ENCODE measurements at regions not wholly inside any gene's neighbourhood (a gene's known extent, or its start where the extent isn't known, plus 50 kb on each side); places are given as distances from the start of the nearest gene placed in this dataset.
A peak's percentile ranks its signal among the peaks of the same experiment; 100 is the strongest.

DNA sequence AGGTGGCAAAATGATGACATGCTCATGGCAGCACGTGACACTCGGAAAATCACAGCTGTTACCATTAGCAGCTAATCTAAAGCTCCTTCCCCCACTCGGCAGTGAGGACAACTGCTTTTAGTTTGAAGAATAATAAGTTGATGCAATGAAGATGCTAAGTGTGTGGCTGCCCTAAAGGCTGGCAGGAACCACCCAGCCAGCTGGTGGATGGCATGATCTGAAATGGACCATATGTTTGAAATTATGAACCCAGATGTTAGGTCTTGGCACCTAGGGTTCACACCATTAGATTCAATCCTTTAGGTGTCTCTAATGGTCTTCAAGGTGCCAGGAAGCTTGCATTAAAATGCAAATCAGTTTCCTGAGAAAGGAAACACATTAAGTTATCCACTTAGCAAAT is 230.1 kb downstream of the WDR11 start:
- 94% methylated on average over 3 of the region's 3 CpGs; no CpG with 5 or more reads in 1 of the 2 experiments for WGBS, 2 experiments (ENCODE audit: insufficient coverage in 1 of 2, insufficient read length in 1 of 2)
- no peaks in the 10 kb centered on the region for H3K36me3 Mint-ChIP-seq (ENCODE audit: low read depth)
- peak; percentile 7 for DNase-seq
- H3K9me3 ChIP-seq (ENCODE audit: control insufficient read depth, low read length) = no peaks in the 10 kb centered on the region
- H3K27me3 ChIP-seq (ENCODE audit: control insufficient read depth, insufficient read depth, low read length, poor library complexity, severe bottlenecking) = no peaks in the 10 kb centered on the region
- no peak overlapping the region for H3K27ac Mint-ChIP-seq
- no peak overlapping the region for H3K4me3 ChIP-seq (ENCODE audit: low read length)
- H3K36me3 ChIP-seq (ENCODE audit: control insufficient read depth, insufficient read depth, low read length) = no peaks in the 10 kb centered on the region
- H3K4me1 Mint-ChIP-seq = peaks cover 7% of the 10 kb centered on the region
- no peak overlapping the region for H3K4me3 Mint-ChIP-seq
- TF ChIP-seq, protein P1, sequence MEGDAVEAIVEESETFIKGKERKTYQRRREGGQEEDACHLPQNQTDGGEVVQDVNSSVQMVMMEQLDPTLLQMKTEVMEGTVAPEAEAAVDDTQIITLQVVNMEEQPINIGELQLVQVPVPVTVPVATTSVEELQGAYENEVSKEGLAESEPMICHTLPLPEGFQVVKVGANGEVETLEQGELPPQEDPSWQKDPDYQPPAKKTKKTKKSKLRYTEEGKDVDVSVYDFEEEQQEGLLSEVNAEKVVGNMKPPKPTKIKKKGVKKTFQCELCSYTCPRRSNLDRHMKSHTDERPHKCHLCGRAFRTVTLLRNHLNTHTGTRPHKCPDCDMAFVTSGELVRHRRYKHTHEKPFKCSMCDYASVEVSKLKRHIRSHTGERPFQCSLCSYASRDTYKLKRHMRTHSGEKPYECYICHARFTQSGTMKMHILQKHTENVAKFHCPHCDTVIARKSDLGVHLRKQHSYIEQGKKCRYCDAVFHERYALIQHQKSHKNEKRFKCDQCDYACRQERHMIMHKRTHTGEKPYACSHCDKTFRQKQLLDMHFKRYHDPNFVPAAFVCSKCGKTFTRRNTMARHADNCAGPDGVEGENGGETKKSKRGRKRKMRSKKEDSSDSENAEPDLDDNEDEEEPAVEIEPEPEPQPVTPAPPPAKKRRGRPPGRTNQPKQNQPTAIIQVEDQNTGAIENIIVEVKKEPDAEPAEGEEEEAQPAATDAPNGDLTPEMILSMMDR (conservative IDR thresholded peaks at IDR 0.05) = no peak
- H3K4me1 ChIP-seq (ENCODE audit: control insufficient read depth, insufficient read depth, low read length) = no peaks in the 10 kb centered on the region
- no peak overlapping the region for H3K27ac ChIP-seq (ENCODE audit: low read depth, low read length)
- H3K9me3 Mint-ChIP-seq = no peaks in the 10 kb centered on the region
- H3K27me3 Mint-ChIP-seq (ENCODE audit: insufficient read depth) = peaks cover 9% of the 10 kb centered on the region
- no peak overlapping the region for H3K9ac ChIP-seq (ENCODE audit: extremely low read depth, low read length, poor library complexity, severe bottlenecking)

DNA sequence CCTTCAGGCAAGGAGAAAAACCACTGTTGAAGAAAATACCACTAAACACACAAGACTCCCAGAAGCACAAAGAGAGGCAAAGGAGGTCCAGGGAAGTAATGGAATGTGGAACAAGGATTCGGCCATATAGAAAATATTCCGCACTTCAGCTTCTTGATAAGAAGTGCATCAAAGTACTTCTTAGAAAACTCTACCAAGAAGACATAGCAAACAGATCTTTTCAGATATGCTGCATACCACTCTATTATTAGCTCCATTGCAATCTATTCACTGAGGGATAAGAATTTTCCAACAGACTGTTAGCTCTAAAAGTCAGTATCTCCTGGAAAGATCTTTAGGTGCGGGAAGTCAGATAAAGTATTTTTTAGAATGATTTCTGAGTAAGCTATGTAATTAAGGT is 231.8 kb downstream of the WDR11 start:
- 92 to 100% methylated on average over 3 of the region's 3 CpGs for WGBS, 2 experiments (ENCODE audit: insufficient coverage in 1 of 2, insufficient read length in 1 of 2)
- Mint-ChIP-seq H3K4me1 (peaks cover 7% of the 10 kb centered on the region), H3K27ac (no peak overlapping the region), H3K4me3 (no peak overlapping the region), H3K27me3 (ENCODE audit: insufficient read depth) (no peaks in the 10 kb centered on the region), H3K36me3 (ENCODE audit: low read depth) (no peaks in the 10 kb centered on the region), H3K9me3 (no peaks in the 10 kb centered on the region)
- TF ChIP-seq, protein P1 (conservative IDR thresholded peaks at IDR 0.05) = no peak
- Histone ChIP-seq H3K36me3 (ENCODE audit: control insufficient read depth, insufficient read depth, low read length) (no peaks in the 10 kb centered on the region), H3K9ac (ENCODE audit: extremely low read depth, low read length, poor library complexity, severe bottlenecking) (no peak overlapping the region), H3K27ac (ENCODE audit: low read depth, low read length) (no peak overlapping the region), H3K4me3 (ENCODE audit: low read length) (no peak overlapping the region), H3K4me1 (ENCODE audit: control insufficient read depth, insufficient read depth, low read length) (no peaks in the 10 kb centered on the region), H3K27me3 (ENCODE audit: control insufficient read depth, insufficient read depth, low read length, poor library complexity, severe bottlenecking) (no peaks in the 10 kb centered on the region), H3K9me3 (ENCODE audit: control insufficient read depth, low read length) (no peaks in the 10 kb centered on the region)
- DNase-seq = no peak

DNA sequence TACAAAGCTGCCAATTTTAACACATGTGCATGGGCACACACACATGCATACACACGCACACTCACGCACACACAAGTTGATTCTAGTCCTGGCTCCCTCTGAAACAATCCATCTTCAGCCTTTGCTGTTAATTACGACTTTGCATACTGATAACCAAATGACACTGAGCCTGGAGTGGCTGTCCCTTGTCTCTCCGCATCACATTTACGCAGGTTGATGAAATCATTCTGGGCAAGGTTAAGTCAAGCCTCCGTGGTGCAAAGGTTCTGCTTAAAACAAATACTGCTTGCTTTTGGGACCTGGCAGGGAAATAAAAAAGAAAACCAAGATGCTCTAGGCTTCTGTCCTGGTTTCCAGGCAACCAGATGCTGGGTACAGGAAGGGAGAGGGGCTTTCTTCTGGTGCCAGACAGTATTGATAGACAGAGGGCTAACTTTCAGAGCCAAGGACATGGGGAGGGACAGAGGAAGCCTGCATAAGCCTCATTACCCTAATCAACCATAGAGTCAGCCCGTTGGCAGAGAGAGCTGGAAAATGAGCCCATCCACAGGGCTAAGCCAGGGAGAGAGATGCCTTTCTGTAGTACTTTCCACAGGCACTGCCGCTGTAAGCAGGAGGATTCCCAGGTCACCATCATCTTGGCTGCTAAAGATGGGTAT is 233.0 kb downstream of the WDR11 start:
- Histone ChIP-seq H3K4me3 (ENCODE audit: low read length) (no peak overlapping the region), H3K27ac (ENCODE audit: low read depth, low read length) (no peak overlapping the region), H3K9ac (ENCODE audit: extremely low read depth, low read length, poor library complexity, severe bottlenecking) (no peak overlapping the region), H3K9me3 (ENCODE audit: control insufficient read depth, low read length) (no peaks in the 10 kb centered on the region), H3K4me1 (ENCODE audit: control insufficient read depth, insufficient read depth, low read length) (no peaks in the 10 kb centered on the region), H3K36me3 (ENCODE audit: control insufficient read depth, insufficient read depth, low read length) (no peaks in the 10 kb centered on the region), H3K27me3 (ENCODE audit: control insufficient read depth, insufficient read depth, low read length, poor library complexity, severe bottlenecking) (no peaks in the 10 kb centered on the region)
- 81 to 84% methylated on average over 6 to 8 of the region's 8 CpGs for WGBS, 2 experiments (ENCODE audit: insufficient coverage in 1 of 2, insufficient read length in 1 of 2)
- Mint-ChIP-seq H3K4me3 (no peak overlapping the region), H3K27ac (no peak overlapping the region), H3K27me3 (ENCODE audit: insufficient read depth) (no peaks in the 10 kb centered on the region), H3K36me3 (ENCODE audit: low read depth) (no peaks in the 10 kb centered on the region), H3K9me3 (no peaks in the 10 kb centered on the region), H3K4me1 (peaks cover 7% of the 10 kb centered on the region)
- TF ChIP-seq, protein P1 (conservative IDR thresholded peaks at IDR 0.05) = no peak
- DNase-seq = peak; percentile 49
